Pulmonary artery endothelial cell (primary cell): ENCODE measurements at regions not wholly inside any gene's neighbourhood (a gene's known extent, or its start where the extent isn't known, plus 50 kb on each side); places are given as distances from the start of the nearest gene placed in this dataset.

ENCODE experiments used
- DNase-seq: peaks from one replicate; pipeline ENCODE4 v3.0.0-alpha.2; 2011; ENCODE audit warnings: low read depth, low spot score

- DNase-seq, result no peak
These were observed 332.0 kb downstream of the CBLN1 start for GRCh38 chr16:48949636-48950035.

GRCh38 chr16:48948911-48949310 is 332.7 kb downstream of the CBLN1 start:
- DNase-seq, result no peak

- DNase-seq, result no peak
These were observed 334.3 kb downstream of the CBLN1 start for GRCh38 chr16:48947371-48947713.

- no peak for DNase-seq
These were observed 334.8 kb downstream of the CBLN1 start for GRCh38 chr16:48946686-48947370.

GRCh38 chr16:48942996-48943395 is 333.0 kb upstream of the N4BP1 start:
- DNase-seq, result no peak

- no peak for DNase-seq
These were observed 326.8 kb upstream of the N4BP1 start for GRCh38 chr16:48936811-48937210.

- no peak for DNase-seq
These were observed 322.4 kb upstream of the N4BP1 start for GRCh38 chr16:48932216-48932855.

GRCh38 chr16:48930951-48931553 is 321.1 kb upstream of the N4BP1 start:
- no peak for DNase-seq

- DNase-seq, result no peak
These were observed 309.8 kb upstream of the N4BP1 start for GRCh38 chr16:48919791-48920190.

GRCh38 chr16:48918520-48919258 is 308.7 kb upstream of the N4BP1 start:
- DNase-seq, result no peak

GRCh38 chr16:48916566-48916965 is 306.6 kb upstream of the N4BP1 start:
- no peak for DNase-seq

- no peak for DNase-seq
These were observed 304.1 kb upstream of the N4BP1 start for GRCh38 chr16:48914070-48914469.

GRCh38 chr16:48913384-48913783 is 303.4 kb upstream of the N4BP1 start:
- DNase-seq, result no peak

- no peak for DNase-seq
These were observed 302.4 kb upstream of the N4BP1 start for GRCh38 chr16:48912360-48912759.

GRCh38 chr16:48911700-48912099 is 301.7 kb upstream of the N4BP1 start:
- DNase-seq, result no peak

- no peak for DNase-seq
These were observed 300.2 kb upstream of the N4BP1 start for GRCh38 chr16:48910214-48910613.

- DNase-seq, result no peak
These were observed 299.3 kb upstream of the N4BP1 start for GRCh38 chr16:48909231-48909630.

- no peak for DNase-seq
These were observed 298.1 kb upstream of the N4BP1 start for GRCh38 chr16:48907906-48908634.

- no peak for DNase-seq
These were observed 295.9 kb upstream of the N4BP1 start for GRCh38 chr16:48905632-48906505.

- no peak for DNase-seq
These were observed 294.4 kb upstream of the N4BP1 start for GRCh38 chr16:48904333-48904732.

- DNase-seq, result no peak
These were observed 293.1 kb upstream of the N4BP1 start for GRCh38 chr16:48903039-48903438.
